Cardiac fibroblast (primary cell): ENCODE measurements at regions not wholly inside any gene's neighbourhood (a gene's known extent, or its start where the extent isn't known, plus 50 kb on each side); places are given as distances from the start of the nearest gene placed in this dataset.
"Not testable (repeated sequence)": the region's sequence is repeated elsewhere in the genome, so short reads cannot be mapped to it uniquely, and the experiment has no call there.

Experiments used
- DNase-seq, 2 donors: peaks; one replicate each; pipeline versions ENCODE4 v3.0.0 to v3.0.0-alpha.2; 2010; ENCODE audit warnings: low read depth in 2 of 2
- H3K4me3 ChIP-seq, 2 donors: replicated peaks in 1 of 2; 1 replicate in 1 of 2; 2 replicates in 1 of 2; pipeline ENCODE4 v1.5.1; 2011; ENCODE audit warnings: low read depth in 2 of 2, low read length in 2 of 2, mild to moderate bottlenecking in 2 of 2, moderate library complexity in 1 of 2
- CTCF ChIP-seq: IDR thresholded peaks from one replicate; pipeline ENCODE4 v1.5.1; 2011; ENCODE audit warnings: low read depth, mild to moderate bottlenecking, low read length, inconsistent platforms

DNA sequence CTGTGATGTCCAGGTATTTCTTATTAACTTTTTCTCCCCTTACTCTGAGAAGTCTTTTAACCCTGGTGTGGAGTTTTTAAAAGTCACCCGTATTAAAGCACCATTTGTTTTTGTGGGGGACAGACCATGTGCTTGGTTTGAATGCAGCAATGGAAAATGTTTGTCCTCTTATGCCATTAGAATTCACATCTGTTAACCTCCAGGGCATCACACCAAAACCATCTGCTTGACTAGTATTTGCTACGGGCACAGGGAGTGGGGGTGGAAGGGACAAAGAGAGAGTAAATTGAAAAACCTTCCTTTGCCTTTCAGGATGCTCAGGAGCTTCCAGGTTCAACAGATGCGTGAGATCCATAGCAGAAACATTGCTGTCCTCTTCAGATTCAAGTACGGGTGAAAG lies 61.4 kb upstream of the GOLGA8B start:
- no peak for DNase-seq
- TF ChIP-seq CTCF = no peak
- H3K4me3 ChIP-seq = no peak overlapping the region

DNA sequence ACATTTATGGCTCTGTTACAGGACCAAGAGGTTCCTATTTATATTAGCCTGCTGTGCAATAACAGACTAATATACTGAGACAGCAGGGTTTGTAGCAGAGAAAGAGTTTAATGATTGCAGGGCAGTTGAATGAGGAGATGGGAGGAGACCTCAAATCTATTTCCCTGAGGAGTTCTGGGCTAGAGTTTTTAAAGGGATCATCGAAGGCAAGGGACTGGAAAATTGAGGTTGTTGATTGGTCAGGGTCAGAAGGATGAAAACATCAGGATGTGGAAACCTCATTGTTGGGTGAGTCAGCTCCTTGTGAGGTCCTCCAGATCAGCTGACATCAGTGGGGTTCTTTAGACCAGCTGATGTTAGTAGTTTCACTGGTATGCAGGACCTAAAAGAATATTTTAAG lies 60.6 kb upstream of the GOLGA8B start:
- TF ChIP-seq CTCF = no peak
- H3K4me3 ChIP-seq = no peak overlapping the region
- peak; percentile 52 to 96 for DNase-seq

- DNase-seq = no peak
- TF ChIP-seq CTCF = no peak
- H3K4me3 ChIP-seq = no peak overlapping the region
Measured at GRCh38 chr15:34642247-34642646, 58.8 kb upstream of the GOLGA8B start.

- TF ChIP-seq CTCF = no peak
- DNase-seq = no peak
- H3K4me3 ChIP-seq = no peak overlapping the region
Measured at GRCh38 chr15:34640661-34641060, 57.2 kb upstream of the GOLGA8B start.

- no peak for TF ChIP-seq CTCF
- no peak for DNase-seq
- H3K4me3 ChIP-seq = no peak overlapping the region
Measured at GRCh38 chr15:34637305-34637704, 53.9 kb upstream of the GOLGA8B start.

DNA sequence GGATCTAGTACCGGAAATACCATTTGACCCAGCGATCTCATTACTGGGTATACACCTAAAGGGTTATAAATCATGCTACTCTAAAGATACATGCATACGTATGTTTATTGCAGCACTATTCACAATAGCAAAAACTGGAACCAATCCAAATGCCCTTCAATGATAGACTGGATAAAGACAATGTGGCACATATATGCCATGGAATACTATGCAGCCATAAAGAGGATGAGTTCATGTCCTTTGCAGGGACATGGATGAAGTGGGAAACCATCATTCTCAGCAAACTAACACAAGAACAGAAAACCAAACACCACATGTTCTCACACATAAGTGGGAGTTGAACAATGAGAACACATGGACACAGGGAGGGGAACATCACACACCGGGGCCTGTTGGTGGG lies 50.2 kb upstream of the GOLGA8B start:
- DNase-seq, H3K4me3 ChIP-seq: not testable (repeated sequence)
